ENCODE measurements at regions not wholly inside any gene's neighbourhood (a gene's known extent, or its start where the extent isn't known, plus 50 kb on each side); places are given as distances from the start of the nearest gene placed in this dataset.

DNA sequence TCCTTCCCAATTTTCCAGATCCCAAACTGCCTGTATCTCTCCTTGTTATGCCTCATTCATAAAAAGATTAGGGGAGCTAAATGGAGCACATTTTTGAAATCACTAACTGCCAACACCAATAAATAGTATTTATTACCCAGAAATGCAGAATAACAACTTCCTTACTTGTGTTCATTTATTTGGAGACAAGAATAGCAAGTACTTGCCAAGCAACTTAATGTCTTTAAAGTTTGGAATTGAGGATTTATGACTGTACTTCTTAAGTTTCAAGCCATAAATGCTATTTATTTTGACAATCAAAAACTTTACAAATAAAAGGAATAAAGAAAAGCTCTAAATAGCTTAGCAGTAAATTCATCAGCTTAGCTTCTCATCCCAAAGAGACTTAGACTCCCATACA lies 626.1 kb upstream of the NOVA1 start:
- H3K27me3 ChIP-seq = no peaks in the 10 kb centered on the region
- no peak overlapping the region for H3K4me3 ChIP-seq (ENCODE audit: low read depth, low read length)
- no peak for DNase-seq
- TF ChIP-seq, protein P1, sequence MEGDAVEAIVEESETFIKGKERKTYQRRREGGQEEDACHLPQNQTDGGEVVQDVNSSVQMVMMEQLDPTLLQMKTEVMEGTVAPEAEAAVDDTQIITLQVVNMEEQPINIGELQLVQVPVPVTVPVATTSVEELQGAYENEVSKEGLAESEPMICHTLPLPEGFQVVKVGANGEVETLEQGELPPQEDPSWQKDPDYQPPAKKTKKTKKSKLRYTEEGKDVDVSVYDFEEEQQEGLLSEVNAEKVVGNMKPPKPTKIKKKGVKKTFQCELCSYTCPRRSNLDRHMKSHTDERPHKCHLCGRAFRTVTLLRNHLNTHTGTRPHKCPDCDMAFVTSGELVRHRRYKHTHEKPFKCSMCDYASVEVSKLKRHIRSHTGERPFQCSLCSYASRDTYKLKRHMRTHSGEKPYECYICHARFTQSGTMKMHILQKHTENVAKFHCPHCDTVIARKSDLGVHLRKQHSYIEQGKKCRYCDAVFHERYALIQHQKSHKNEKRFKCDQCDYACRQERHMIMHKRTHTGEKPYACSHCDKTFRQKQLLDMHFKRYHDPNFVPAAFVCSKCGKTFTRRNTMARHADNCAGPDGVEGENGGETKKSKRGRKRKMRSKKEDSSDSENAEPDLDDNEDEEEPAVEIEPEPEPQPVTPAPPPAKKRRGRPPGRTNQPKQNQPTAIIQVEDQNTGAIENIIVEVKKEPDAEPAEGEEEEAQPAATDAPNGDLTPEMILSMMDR (IDR thresholded peaks at IDR 0.05; ENCODE audit: low read depth, low read length) = no peak
- no peaks in the 10 kb centered on the region for H3K9me3 ChIP-seq
- H3K4me1 ChIP-seq = no peaks in the 10 kb centered on the region
- H3K36me3 ChIP-seq = no peaks in the 10 kb centered on the region

DNA sequence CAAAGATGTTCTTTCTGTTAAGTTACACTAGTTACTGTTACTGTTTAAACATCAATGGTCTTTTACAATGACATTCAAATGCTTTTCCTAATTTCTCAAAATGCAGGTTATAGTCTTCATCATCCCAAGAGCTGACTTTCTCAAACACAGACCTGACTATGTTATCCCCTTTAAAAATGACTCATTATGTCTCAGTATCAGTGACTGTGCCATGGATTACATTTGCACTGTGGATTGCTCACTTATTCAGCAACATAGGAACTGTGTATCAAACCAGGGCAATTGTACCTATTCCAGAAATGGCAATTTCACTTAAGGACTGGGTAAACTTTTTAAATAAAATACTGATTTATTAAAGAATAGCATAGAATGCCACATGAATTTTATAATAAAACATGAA lies 630.2 kb upstream of the NOVA1 start:
- no peak for DNase-seq
- H3K27me3 ChIP-seq = no peaks in the 10 kb centered on the region
- H3K4me1 ChIP-seq = no peaks in the 10 kb centered on the region
- no peaks in the 10 kb centered on the region for H3K9me3 ChIP-seq
- H3K36me3 ChIP-seq = no peaks in the 10 kb centered on the region
- TF ChIP-seq, protein P1 (IDR thresholded peaks at IDR 0.05; ENCODE audit: low read depth, low read length) = no peak
- no peak overlapping the region for H3K4me3 ChIP-seq (ENCODE audit: low read depth, low read length)

DNA sequence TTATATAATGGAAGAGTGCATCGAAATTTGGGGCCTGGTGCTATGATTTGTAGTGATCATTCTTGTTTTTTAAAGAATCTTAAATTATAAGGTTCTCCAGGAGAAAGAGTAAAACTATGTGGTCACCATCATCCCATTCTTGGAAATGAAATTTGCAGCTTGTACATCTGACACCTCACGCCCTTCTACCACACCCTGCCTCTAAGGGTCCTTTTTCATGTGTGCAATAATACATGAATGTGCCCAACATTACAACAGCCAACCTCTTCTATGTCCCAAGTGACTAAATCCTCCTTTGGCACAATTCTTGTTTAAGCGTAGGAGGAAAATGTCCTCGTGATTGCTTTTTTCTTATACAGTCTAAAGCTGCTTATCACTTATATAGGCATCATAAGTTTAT lies 636.5 kb upstream of the NOVA1 start:
- no peaks in the 10 kb centered on the region for H3K4me1 ChIP-seq
- H3K27me3 ChIP-seq = no peaks in the 10 kb centered on the region
- DNase-seq = no peak
- H3K9me3 ChIP-seq = no peaks in the 10 kb centered on the region
- no peak overlapping the region for H3K4me3 ChIP-seq (ENCODE audit: low read depth, low read length)
- H3K36me3 ChIP-seq = no peaks in the 10 kb centered on the region
- TF ChIP-seq, protein P1 (IDR thresholded peaks at IDR 0.05; ENCODE audit: low read depth, low read length) = no peak

DNA sequence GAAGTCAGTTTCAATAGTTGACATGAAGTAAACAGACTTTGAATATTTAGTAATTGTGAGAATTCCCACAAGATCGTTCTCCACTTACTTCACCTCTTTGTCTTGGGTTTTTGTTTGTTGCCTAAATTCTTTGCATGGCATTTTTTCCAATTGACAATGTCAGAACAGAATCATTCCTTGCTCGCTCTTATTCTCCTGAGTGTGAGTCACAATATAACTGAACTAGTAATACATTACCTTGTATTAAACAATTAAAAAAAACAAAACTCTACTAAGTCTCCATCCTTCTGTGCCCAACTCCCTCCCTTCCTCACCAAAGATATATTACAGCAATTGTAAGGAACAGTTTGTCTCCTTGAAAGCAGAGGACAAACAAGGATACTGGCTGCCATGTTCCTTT lies 638.8 kb upstream of the NOVA1 start:
- H3K36me3 ChIP-seq = no peaks in the 10 kb centered on the region
- TF ChIP-seq, protein P1 (IDR thresholded peaks at IDR 0.05; ENCODE audit: low read depth, low read length) = no peak
- H3K4me1 ChIP-seq = no peaks in the 10 kb centered on the region
- DNase-seq = no peak
- no peak overlapping the region for H3K4me3 ChIP-seq (ENCODE audit: low read depth, low read length)
- H3K9me3 ChIP-seq = no peaks in the 10 kb centered on the region
- no peaks in the 10 kb centered on the region for H3K27me3 ChIP-seq

DNA sequence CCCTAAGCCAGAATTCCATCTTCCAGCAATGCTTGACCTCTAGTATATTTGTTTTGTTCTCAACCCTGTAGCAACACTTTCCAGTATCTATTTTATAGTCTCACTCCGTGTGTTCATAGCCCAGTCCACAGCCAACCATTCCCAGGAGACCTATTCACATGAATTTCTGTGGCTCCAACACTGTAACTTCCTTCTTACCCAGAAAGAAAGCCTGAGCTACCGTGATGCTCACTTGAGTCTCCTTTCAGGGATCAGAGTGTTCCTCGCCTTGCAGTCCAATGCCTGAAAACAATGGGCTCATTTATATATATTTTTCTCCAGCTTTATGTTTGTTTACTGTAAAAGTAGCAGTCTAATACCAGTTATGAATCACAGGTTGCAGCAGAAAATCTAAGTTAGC lies 645.0 kb upstream of the NOVA1 start:
- Histone ChIP-seq H3K9me3 (peaks cover 4% of the 10 kb centered on the region; the same call in 1 of the 2 replicates), H3K4me3 (ENCODE audit: low read depth, low read length) (no peak overlapping the region), H3K27me3 (no peaks in the 10 kb centered on the region), H3K36me3 (no peaks in the 10 kb centered on the region), H3K4me1 (no peaks in the 10 kb centered on the region)
- DNase-seq = no peak
- TF ChIP-seq, protein P1 (IDR thresholded peaks at IDR 0.05; ENCODE audit: low read depth, low read length) = no peak

DNA sequence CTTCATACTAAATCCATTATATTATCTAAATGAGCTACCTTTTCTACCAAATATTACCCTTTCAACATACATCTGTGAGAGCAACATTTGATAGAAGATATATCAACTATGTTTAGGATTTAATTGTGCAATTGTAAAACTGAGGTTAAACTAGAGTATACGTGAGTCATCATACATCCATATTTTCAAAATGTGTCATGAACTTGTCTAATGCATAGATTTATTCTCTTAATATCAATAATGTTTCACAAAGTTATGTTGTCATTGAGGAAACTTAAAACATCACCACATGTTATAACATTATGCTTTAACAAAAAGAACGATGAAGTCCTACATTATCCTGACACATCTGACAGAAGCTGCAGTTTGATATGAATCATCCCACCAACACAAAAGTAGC lies 645.5 kb upstream of the NOVA1 start:
- H3K9me3 ChIP-seq = peaks cover 4% of the 10 kb centered on the region; the same call in 1 of the 2 replicates
- no peak for DNase-seq
- H3K4me3 ChIP-seq (ENCODE audit: low read depth, low read length) = no peak overlapping the region
- TF ChIP-seq, protein P1 (IDR thresholded peaks at IDR 0.05; ENCODE audit: low read depth, low read length) = no peak
- H3K4me1 ChIP-seq = no peaks in the 10 kb centered on the region
- no peaks in the 10 kb centered on the region for H3K36me3 ChIP-seq
- no peaks in the 10 kb centered on the region for H3K27me3 ChIP-seq
